ENCODE measurements at regions not wholly inside any gene's neighbourhood (a gene's known extent, or its start where the extent isn't known, plus 50 kb on each side); places are given as distances from the start of the nearest gene placed in this dataset.

DNA sequence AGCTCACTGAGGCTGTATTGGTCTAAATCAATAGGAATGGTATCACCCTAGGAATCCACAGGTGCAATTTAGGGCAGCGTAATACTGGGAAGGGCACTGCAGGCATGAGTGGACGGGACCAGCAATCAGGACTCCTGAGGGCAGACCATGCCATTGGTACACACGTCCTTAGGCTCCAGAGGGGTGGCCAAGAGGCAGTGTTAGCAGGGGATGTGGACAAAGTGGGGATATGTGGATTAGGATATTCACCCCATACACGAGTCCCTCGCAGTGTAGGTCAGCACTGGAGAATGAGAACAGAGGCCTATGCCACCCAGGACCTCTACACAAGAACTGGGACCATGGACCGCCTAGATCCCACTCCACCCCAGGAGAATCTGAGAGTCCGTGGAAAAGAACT, 389.8 kb downstream of the BCL11A start:
- TF ChIP-seq GATA2 (IDR thresholded peaks at IDR 0.05; ENCODE audit: low read depth, low read length) (no peak), GATA3 (IDR thresholded peaks at IDR 0.05; ENCODE audit: low read depth, low read length) (no peak)
